ENCODE measurements at regions not wholly inside any gene's neighbourhood (a gene's known extent, or its start where the extent isn't known, plus 50 kb on each side); places are given as distances from the start of the nearest gene placed in this dataset.

DNA sequence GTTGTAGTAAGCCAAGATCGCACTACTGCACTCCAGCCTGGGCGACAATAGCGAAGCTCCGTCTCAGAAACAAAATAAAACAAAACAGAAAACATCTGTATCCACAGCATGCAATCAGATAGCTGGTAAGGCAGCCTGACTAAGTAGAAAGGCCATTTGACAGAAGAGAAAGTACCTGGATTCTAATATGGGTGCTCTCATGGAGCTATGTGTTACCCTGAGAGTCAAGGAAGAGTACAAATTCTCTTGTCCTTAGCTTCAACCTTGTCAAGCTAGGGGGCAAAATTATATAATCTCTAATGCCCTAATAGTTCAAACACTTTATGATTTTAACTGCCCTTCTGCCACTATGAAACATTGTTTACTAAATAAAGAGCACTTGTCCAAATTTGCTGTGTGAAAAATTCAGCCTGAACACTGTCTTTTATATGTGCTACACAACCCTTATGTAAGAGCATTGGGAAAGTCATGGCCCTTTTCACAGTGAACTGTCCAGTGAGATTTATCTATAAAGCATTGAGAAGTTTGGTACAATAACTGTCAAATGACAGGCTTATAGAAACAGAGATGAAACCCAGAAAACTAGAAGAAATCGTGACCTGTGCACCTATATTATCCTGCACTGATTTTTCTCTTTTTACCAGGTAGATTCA, 51.2 kb upstream of the PRKG1 start:
- TF ChIP-seq TEAD4 (IDR thresholded peaks at IDR 0.05; ENCODE audit: borderline replicate concordance, insufficient read depth) = no peak
- TF ChIP-seq CHD2 (IDR thresholded peaks at IDR 0.05; ENCODE audit: low read length, partially characterized antibody) = no peak
- TF ChIP-seq ELF1 (IDR thresholded peaks at IDR 0.05) = no peak
- TF ChIP-seq GATA2 (CRISPR knock-in tag; IDR thresholded peaks at IDR 0.05) = no peak
- no peaks in the 10 kb centered on the region for H4K20me1 ChIP-seq (ENCODE audit: insufficient read depth)
- H3K9me2 ChIP-seq = no peaks in the 10 kb centered on the region
- H3K79me2 ChIP-seq (ENCODE audit: insufficient read depth) = no peaks in the 10 kb centered on the region
- peaks cover 0 to 2% of the 10 kb centered on the region in 2 experiments; a peak in 1 of 4 replicates for H3K4me1 ChIP-seq (ENCODE audit: control insufficient read depth in 1 of 2, insufficient read depth in 2 of 2, low read depth in 1 of 2, low read length in 1 of 2)
- H3K9ac ChIP-seq = no peak overlapping the region
- H3K27me3 ChIP-seq (ENCODE audit: insufficient read depth) = no peaks in the 10 kb centered on the region
- ChIA-PET CTCF (interaction anchor here (1.1 kb wide), 1 partner anchor 13 kb away, joined by 3 read pairs; no protein-coding TSS in a partner anchor), POLR2A (no interaction called here)
- H3K9me3 ChIP-seq = no peaks in the 10 kb centered on the region
- no peaks in the 10 kb centered on the region for H3F3A ChIP-seq (replicated peaks; ENCODE audit: insufficient read depth)
- H3K4me3 ChIP-seq (ENCODE audit: low read depth in 2 of 2, low read length in 1 of 2) = no peak overlapping the region
- H3K27ac ChIP-seq (ENCODE audit: low read depth in 2 of 2, low read length in 1 of 2) = no peak overlapping the region
- no peak overlapping the region for H2AFZ ChIP-seq (ENCODE audit: low read depth)
- H3K4me2 ChIP-seq = no peak overlapping the region
- no peaks in the 10 kb centered on the region for H3K36me3 ChIP-seq (replicated peaks in 1 of 2; ENCODE audit: control insufficient read depth in 1 of 2, insufficient read depth in 2 of 2, low read length in 1 of 2)
- WGBS (ENCODE audit: low lambda C conversion rate) = 80% methylated on average over 5 of the region's 5 CpGs
- DNase-seq = no peak

- Histone ChIP-seq H3K9me2 (no peaks in the 10 kb centered on the region), H3K4me1 (ENCODE audit: control insufficient read depth in 1 of 2, insufficient read depth in 2 of 2, low read depth in 1 of 2, low read length in 1 of 2) (peaks cover 0 to 5% of the 10 kb centered on the region in 2 experiments; a peak in 2 of 4 replicates), H2AFZ (ENCODE audit: low read depth) (no peak overlapping the region), H3K4me2 (no peak overlapping the region), H3K79me2 (ENCODE audit: insufficient read depth) (no peaks in the 10 kb centered on the region), H3F3A (replicated peaks; ENCODE audit: insufficient read depth) (no peaks in the 10 kb centered on the region), H3K4me3 (ENCODE audit: low read depth in 2 of 2, low read length in 1 of 2) (no peak overlapping the region), H4K20me1 (ENCODE audit: insufficient read depth) (no peaks in the 10 kb centered on the region), H3K9ac (no peak overlapping the region), H3K27ac (ENCODE audit: low read depth in 2 of 2, low read length in 1 of 2) (no peak overlapping the region), H3K27me3 (ENCODE audit: insufficient read depth) (no peaks in the 10 kb centered on the region), H3K36me3 (replicated peaks in 1 of 2; ENCODE audit: control insufficient read depth in 1 of 2, insufficient read depth in 2 of 2, low read length in 1 of 2) (no peaks in the 10 kb centered on the region), H3K9me3 (no peaks in the 10 kb centered on the region)
- DNase-seq = no peak
- no peak for TF ChIP-seq YY1 (IDR thresholded peaks at IDR 0.05; ENCODE audit: low read depth)
- no peak for TF ChIP-seq NFIC (IDR thresholded peaks at IDR 0.05; ENCODE audit: borderline replicate concordance)
- TF ChIP-seq NRF1 (IDR thresholded peaks at IDR 0.05; ENCODE audit: low read depth, low read length) = no peak
- TF ChIP-seq FOXJ3 (CRISPR knock-in tag; IDR thresholded peaks at IDR 0.05) = no peak
- TF ChIP-seq TCF12 (IDR thresholded peaks at IDR 0.05) = no peak
- no peak for TF ChIP-seq GATA2 (CRISPR knock-in tag; IDR thresholded peaks at IDR 0.05)
- TF ChIP-seq ZBTB33 (IDR thresholded peaks at IDR 0.05; ENCODE audit: borderline replicate concordance, low read depth) = no peak
- CTCF ChIA-PET = interaction anchor here (1.1 kb wide), 1 partner anchor 13 kb away, joined by 3 read pairs; no protein-coding TSS in a partner anchor
- POLR2A ChIA-PET = no interaction called here
Measured at GRCh38 chr10:51023636-51024035, 50.7 kb upstream of the PRKG1 start.

Measured in SK-N-SH (cell line).